Activated CD4-positive, alpha-beta T cell treated with anti-CD3 and anti-CD28 coated beads, Interleukin-2, amount 50 U/mL, for 4 hours (primary cell): ENCODE measurements at regions not wholly inside any gene's neighbourhood (a gene's known extent, or its start where the extent isn't known, plus 50 kb on each side); places are given as distances from the start of the nearest gene placed in this dataset.
"Not testable (repeated sequence)": the region's sequence is repeated elsewhere in the genome, so short reads cannot be mapped to it uniquely, and the experiment has no call there.

ENCODE experiments used
- DNase-seq, 2 experiments: peaks; one replicate each; pipeline ENCODE4 v3.0.0-alpha.2; 2020

GRCh38 chr13:91236182-91236581 lies 111.3 kb upstream of the MIR17HG start:
- no peak for DNase-seq

DNA sequence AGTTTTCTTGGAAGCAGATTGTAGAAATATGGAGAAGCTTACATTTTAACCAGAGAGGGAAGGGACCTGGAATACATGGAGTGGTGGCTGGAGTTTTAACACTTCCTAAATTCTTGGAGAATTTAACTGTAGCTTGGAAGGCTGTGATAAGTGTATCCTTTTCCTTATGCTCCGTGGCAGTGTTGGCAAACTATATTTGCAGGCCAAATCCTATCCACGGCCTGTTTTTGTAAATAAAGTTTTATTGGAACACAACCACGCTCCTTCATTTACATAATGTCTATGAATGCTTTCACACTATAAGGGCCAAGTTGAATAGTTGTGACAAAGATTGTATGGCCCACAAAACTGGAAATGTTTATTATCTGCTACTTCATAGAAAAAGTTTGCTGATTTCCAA lies 110.6 kb upstream of the MIR17HG start:
- DNase-seq, result no peak

- no peak for DNase-seq
Observed at GRCh38 chr13:91238036-91238435, 109.5 kb upstream of the MIR17HG start.

- no peak for DNase-seq
Observed at GRCh38 chr13:91240341-91240740, 107.1 kb upstream of the MIR17HG start.

GRCh38 chr13:91241221-91241933 lies 106.1 kb upstream of the MIR17HG start:
- DNase-seq, result no peak

GRCh38 chr13:91242652-91243051 lies 104.8 kb upstream of the MIR17HG start:
- no peak for DNase-seq

- no peak for DNase-seq
Observed at GRCh38 chr13:91245288-91245687, 102.2 kb upstream of the MIR17HG start.

GRCh38 chr13:91247768-91248167 lies 99.7 kb upstream of the MIR17HG start:
- DNase-seq, result no peak

- DNase-seq, result no peak
Observed at GRCh38 chr13:91248249-91248648, 99.2 kb upstream of the MIR17HG start.

GRCh38 chr13:91249370-91249769 lies 98.1 kb upstream of the MIR17HG start:
- DNase-seq, result no peak

- DNase-seq, result no peak
Observed at GRCh38 chr13:91249861-91250260, 97.6 kb upstream of the MIR17HG start.

DNA sequence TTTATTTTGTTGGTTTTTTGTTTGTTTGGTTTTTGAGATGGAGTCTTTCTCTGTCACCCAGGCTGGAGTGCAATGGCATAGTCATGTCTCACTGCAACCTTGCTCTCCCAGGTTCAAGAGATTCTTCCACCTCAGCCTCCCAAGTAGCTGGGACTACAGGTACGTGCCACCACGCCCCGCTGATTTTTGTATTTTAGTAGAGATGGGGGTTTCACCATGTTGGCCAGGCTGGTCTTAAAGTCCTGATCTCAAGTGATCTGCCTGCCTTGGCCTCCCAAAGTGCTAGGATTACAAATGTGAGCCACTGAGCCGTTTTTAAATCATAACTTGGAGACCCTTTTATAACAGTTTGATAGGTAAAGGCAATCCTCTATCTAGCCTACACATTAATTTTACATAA lies 95.9 kb upstream of the MIR17HG start:
- not testable (repeated sequence) for DNase-seq

DNA sequence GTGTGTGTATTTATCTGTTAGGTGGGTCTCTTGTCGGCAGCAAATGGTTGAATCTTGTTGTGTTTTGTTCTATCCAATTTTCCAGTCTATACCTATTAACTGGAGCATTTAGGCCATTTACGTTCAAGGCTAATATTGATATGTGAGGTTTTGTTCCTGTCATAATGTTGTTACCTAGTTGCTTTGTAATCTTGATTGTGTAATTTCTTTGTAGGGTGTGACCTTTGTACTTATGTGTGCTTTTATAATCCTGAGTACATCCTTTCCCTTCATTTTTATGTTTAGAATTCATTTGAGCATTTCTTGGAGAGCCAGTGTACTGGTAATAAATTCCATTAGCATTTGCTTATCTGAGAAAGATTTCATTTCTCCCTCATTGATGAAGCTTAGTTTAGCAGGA lies 83.0 kb upstream of the MIR17HG start:
- no peak for DNase-seq

- DNase-seq, result no peak
Observed at GRCh38 chr13:91269237-91269636, 78.2 kb upstream of the MIR17HG start.

- DNase-seq, result no peak
Observed at GRCh38 chr13:91270031-91270430, 77.5 kb upstream of the MIR17HG start.

GRCh38 chr13:91272235-91272777 lies 75.2 kb upstream of the MIR17HG start:
- no peak for DNase-seq

GRCh38 chr13:91273675-91274074 lies 73.8 kb upstream of the MIR17HG start:
- no peak for DNase-seq

DNA sequence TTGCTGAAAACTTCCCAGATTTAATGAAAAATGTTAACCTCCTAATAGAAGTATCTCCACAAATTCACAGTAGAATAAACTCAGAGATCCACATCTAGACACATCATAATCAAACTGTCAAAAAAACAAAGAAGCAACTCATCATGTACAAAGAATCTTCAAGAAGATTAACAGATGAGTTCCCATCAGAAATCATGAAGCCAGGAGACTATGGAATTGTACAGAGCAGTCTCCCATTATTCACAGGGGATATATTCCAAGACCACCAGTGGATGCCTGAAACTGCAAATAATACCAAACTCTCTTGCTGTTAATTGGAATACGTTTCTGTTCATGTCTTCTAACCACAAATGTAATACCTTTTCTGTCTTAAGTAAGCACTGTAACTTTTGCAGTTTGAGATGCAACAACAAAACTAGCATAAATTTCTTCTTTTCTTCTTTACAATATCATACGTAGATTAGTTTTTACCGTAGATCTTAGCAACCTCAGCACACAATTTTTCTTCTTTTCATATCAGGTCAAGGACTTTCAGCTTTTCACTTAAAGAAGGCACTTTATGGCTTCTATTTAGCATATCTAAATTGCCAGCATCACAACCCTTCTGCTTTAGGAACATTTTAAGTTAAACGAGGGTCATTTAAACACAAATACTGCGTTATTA lies 70.3 kb upstream of the MIR17HG start:
- DNase-seq, result no peak

- DNase-seq, result no peak
Observed at GRCh38 chr13:91278291-91278690, 69.2 kb upstream of the MIR17HG start.

GRCh38 chr13:91278888-91279287 lies 68.6 kb upstream of the MIR17HG start:
- DNase-seq, result no peak

GRCh38 chr13:91280801-91281200 lies 66.7 kb upstream of the MIR17HG start:
- no peak for DNase-seq

GRCh38 chr13:91284335-91284734 lies 63.2 kb upstream of the MIR17HG start:
- DNase-seq, result no peak

GRCh38 chr13:91286317-91286716 lies 61.2 kb upstream of the MIR17HG start:
- DNase-seq, result no peak

- no peak for DNase-seq
Observed at GRCh38 chr13:91291078-91291477, 56.4 kb upstream of the MIR17HG start.
